Gastroesophageal sphincter (tissue), 3 donors: ENCODE measurements at regions not wholly inside any gene's neighbourhood (a gene's known extent, or its start where the extent isn't known, plus 50 kb on each side); places are given as distances from the start of the nearest gene placed in this dataset.
"Not testable (repeated sequence)": the region's sequence is repeated elsewhere in the genome, so short reads cannot be mapped to it uniquely, and the experiment has no call there.

ENCODE experiments used
- POLR2AphosphoS5 ChIP-seq: sonication (generic); formaldehyde crosslinking; IDR thresholded peaks from one replicate; pipeline ENCODE4 v1.6.1; 2017; ENCODE audit warnings: antibody characterized with exemption
- TF ChIP-seq, protein P1 (sequence below), 4 experiments: fragments of 200-600 bp in 2 of 4; fragments of 450-650 bp in 2 of 4; sonication (generic) in 1 of 4; IDR thresholded peaks; one replicate each; pipeline ENCODE4 v1.5.1; 2017 to 2019; ENCODE audit warnings: antibody characterized with exemption in 4 of 4, mild to moderate bottlenecking in 2 of 4, moderate library complexity in 2 of 4

DNA sequence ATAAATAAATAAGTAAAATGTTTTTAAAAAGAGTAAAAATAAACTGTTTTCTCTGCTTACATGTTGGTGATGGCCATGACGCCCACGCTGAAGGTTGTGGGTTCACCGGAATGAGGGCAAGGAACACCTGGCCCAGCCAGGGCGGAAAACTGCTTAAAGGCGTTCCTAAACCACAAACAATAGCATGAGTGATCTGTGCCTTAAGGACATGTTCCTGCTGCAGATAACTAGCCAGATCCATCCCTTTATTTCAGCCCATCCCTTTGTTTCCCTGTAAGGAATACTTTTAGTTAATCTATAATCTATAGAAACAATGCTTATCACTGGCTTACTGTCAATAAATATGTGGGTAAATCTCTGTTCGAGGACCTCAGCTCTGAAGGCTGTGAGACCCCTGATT, 63.3 kb upstream of the CEP78 start:
- TF ChIP-seq POLR2AphosphoS5: not testable (repeated sequence)
- TF ChIP-seq, protein P1, sequence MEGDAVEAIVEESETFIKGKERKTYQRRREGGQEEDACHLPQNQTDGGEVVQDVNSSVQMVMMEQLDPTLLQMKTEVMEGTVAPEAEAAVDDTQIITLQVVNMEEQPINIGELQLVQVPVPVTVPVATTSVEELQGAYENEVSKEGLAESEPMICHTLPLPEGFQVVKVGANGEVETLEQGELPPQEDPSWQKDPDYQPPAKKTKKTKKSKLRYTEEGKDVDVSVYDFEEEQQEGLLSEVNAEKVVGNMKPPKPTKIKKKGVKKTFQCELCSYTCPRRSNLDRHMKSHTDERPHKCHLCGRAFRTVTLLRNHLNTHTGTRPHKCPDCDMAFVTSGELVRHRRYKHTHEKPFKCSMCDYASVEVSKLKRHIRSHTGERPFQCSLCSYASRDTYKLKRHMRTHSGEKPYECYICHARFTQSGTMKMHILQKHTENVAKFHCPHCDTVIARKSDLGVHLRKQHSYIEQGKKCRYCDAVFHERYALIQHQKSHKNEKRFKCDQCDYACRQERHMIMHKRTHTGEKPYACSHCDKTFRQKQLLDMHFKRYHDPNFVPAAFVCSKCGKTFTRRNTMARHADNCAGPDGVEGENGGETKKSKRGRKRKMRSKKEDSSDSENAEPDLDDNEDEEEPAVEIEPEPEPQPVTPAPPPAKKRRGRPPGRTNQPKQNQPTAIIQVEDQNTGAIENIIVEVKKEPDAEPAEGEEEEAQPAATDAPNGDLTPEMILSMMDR (IDR thresholded peaks at IDR 0.05): not testable (repeated sequence)
